H1 (cell line): ENCODE measurements at regions not wholly inside any gene's neighbourhood (a gene's known extent, or its start where the extent isn't known, plus 50 kb on each side); places are given as distances from the start of the nearest gene placed in this dataset.

Source experiments
- EP300 ChIP-seq, 2 experiments: IDR thresholded peaks; 1 replicate in 1 of 2; 2 replicates in 1 of 2; pipeline ENCODE4 v1.6.1; 2011 to 2012; ENCODE audit warnings: low read depth in 2 of 2, low read length in 2 of 2, mild to moderate bottlenecking in 2 of 2, borderline replicate concordance in 1 of 2, inconsistent platforms in 1 of 2, moderate library complexity in 1 of 2
- TF ChIP-seq, protein P1 (sequence below), 3 experiments: IDR thresholded peaks; 1 replicate in 2 of 3; 2 replicates in 1 of 3; pipeline versions ENCODE4 v1.5.1 to v1.6.1; 2011; ENCODE audit warnings: low read length in 3 of 3, mild to moderate bottlenecking in 3 of 3, inconsistent platforms in 2 of 3, low read depth in 1 of 3, moderate library complexity in 1 of 3; ENCODE audit not compliant: insufficient read depth in 1 of 3; ENCODE audit errors: control extremely low read depth in 1 of 3

DNA sequence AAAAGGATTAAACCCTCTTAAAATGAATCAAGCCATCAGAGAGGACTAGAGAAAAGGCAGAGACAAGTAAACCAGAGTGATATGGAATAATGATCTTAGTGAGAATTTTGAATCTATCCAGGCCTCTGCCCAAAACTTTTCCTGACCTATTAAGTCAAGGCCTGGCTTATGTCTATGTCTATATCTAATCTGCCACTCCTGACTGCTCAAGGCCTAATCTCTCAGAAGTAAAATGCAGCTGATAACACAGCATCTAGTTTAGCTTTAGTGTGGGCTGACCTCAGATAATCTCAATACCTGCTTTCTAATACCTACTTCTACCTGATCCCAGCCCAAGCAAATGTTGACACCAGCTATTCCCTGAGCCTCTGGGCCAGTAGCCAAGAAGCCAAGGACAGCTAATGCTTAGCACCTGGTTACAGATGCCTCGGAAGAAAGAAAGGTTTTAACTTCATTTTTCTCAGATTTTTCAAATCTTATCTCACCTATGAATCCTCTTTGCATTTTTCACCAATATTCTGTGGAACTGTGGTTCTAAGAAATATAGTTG is 1472.5 kb upstream of the SEL1L start:
- TF ChIP-seq, protein P1, sequence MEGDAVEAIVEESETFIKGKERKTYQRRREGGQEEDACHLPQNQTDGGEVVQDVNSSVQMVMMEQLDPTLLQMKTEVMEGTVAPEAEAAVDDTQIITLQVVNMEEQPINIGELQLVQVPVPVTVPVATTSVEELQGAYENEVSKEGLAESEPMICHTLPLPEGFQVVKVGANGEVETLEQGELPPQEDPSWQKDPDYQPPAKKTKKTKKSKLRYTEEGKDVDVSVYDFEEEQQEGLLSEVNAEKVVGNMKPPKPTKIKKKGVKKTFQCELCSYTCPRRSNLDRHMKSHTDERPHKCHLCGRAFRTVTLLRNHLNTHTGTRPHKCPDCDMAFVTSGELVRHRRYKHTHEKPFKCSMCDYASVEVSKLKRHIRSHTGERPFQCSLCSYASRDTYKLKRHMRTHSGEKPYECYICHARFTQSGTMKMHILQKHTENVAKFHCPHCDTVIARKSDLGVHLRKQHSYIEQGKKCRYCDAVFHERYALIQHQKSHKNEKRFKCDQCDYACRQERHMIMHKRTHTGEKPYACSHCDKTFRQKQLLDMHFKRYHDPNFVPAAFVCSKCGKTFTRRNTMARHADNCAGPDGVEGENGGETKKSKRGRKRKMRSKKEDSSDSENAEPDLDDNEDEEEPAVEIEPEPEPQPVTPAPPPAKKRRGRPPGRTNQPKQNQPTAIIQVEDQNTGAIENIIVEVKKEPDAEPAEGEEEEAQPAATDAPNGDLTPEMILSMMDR (IDR thresholded peaks at IDR 0.05; ENCODE audit: control extremely low read depth in 1 of 3, insufficient read depth in 1 of 3, low read depth in 1 of 3, low read length in 3 of 3) = no peak
- no peak for TF ChIP-seq EP300 (IDR thresholded peaks at IDR 0.05; ENCODE audit: borderline replicate concordance in 1 of 2, low read depth in 2 of 2, low read length in 2 of 2)
